Stomach (tissue), 8 donors: ENCODE measurements at regions not wholly inside any gene's neighbourhood (a gene's known extent, or its start where the extent isn't known, plus 50 kb on each side); places are given as distances from the start of the nearest gene placed in this dataset.

Source experiments
- DNase-seq, 2 donors: peaks; one replicate each; pipeline versions ENCODE4 v3.0.0 to v3.0.0-alpha.2; 2013 to 2019
- H3K27ac ChIP-seq, 5 donors: fragments of 200-600 bp in 4 of 5; sonication (generic) in 4 of 5; one replicate each; pipeline ENCODE4 v1.5.1; 2013 to 2019; ENCODE audit warnings: mild to moderate bottlenecking in 1 of 5, moderate library complexity in 1 of 5
- H3K27me3 ChIP-seq, 3 donors: fragments of 200-600 bp; sonication (generic); one replicate each; pipeline ENCODE4 v1.5.1; 2017 to 2019; ENCODE audit warnings: mixed run types in 1 of 3
- H3K36me3 ChIP-seq, 4 donors: fragments of 200-600 bp; sonication (generic); 1 replicate in 3 of 4; 2 replicates in 1 of 4; pipeline ENCODE4 v1.5.1; 2016 to 2019
- H3K4me1 ChIP-seq, 4 donors: fragments of 200-600 bp; sonication (generic); one replicate each; pipeline ENCODE4 v1.5.1; 2016 to 2019
- H3K4me3 ChIP-seq, 4 donors: fragments of 200-600 bp; sonication (generic) in 3 of 4; one replicate each; pipeline ENCODE4 v1.5.1; 2016 to 2019; ENCODE audit warnings: mild to moderate bottlenecking in 1 of 4
- H3K9me3 ChIP-seq, 4 donors: fragments of 200-600 bp; sonication (generic); one replicate each; pipeline ENCODE4 v1.5.1; 2016 to 2019
- EP300 ChIP-seq: sonication (generic); formaldehyde crosslinking; IDR thresholded peaks from one replicate; pipeline ENCODE4 v1.6.1; 2017; ENCODE audit warnings: antibody characterized with exemption
- POLR2A ChIP-seq, 4 donors: fragments of 450-650 bp; IDR thresholded peaks; one replicate each; pipeline ENCODE4 v1.6.1; 2016; ENCODE audit warnings: antibody characterized with exemption in 4 of 4, control low read depth in 2 of 4, mild to moderate bottlenecking in 1 of 4, moderate library complexity in 1 of 4
- POLR2AphosphoS5 ChIP-seq, 3 donors: sonication (generic); formaldehyde crosslinking; IDR thresholded peaks; one replicate each; pipeline ENCODE4 v1.6.1; 2016; ENCODE audit warnings: antibody characterized with exemption in 3 of 3
- WGBS, 5 donors: extraction: QIAGEN DNeasy Blood & Tissue Kit in 3 of 5; methylation state at CpG; one replicate each; pipeline versions ENCODE4 v1.1.5 to v1.1.7; 2013 to 2018; 5-methylcytosine and 5-hydroxymethylcytosine counted together
- intact Hi-C: fragments of 100-400 bp; cut with DNase I; formaldehyde crosslinking; loops from one replicate; pipeline ENCODE4 v1.15.1; 2023; ENCODE audit warnings: low total_unique reads
- TF ChIP-seq, protein P1 (sequence below), 7 experiments: fragments of 450-650 bp in 4 of 7; fragments of 200-600 bp in 3 of 7; sonication (generic) in 3 of 7; IDR thresholded peaks; one replicate each; pipeline ENCODE4 v1.5.1; 2016 to 2019; ENCODE audit warnings: antibody characterized with exemption in 7 of 7, control low read depth in 2 of 7, mild to moderate bottlenecking in 1 of 7
- donor health status: healthy with polysubstance abuse.
- donor health status: Bipolar disorder and iron deficiency.
- donor health status: healthy.

DNA sequence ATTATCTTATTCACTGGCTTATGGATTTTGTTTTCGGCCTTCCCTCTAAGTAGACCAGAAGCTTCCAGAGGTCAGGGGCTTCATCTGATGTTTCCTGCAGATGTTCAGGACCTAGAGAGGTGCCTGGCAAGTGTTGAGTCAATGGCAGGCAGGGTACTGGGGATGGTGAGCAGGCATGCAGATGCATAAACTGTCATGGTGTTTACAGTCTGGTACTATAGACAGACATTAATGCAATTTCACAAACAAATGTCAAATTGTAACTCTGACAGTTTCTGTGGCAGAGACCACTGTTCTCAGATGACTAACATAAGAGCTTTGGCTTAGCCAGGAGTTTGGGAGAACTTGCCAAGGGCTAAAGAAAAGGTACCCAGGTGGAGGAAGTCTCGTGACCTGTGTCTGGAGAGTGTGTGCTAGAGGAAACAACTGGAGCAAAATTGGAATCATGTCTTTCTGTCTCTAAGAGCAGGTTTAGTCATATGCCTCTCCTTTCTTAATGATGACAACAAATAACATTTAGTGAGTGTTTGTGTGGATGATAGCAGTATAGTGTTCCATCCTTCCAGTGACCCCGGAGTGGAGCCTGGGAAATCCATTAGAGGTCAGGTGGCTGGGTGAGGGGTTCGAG, 53.7 kb upstream of the TRAK1 start:
- H3K4me1 ChIP-seq, result peaks cover 33 to 70% (median 51%) of the 10 kb centered on the region in 4 donors
- H3K4me3 ChIP-seq, result no peak overlapping the region
- no peak for TF ChIP-seq POLR2AphosphoS5 (IDR thresholded peaks at IDR 0.05)
- TF ChIP-seq EP300, result no peak
- TF ChIP-seq, protein P1, sequence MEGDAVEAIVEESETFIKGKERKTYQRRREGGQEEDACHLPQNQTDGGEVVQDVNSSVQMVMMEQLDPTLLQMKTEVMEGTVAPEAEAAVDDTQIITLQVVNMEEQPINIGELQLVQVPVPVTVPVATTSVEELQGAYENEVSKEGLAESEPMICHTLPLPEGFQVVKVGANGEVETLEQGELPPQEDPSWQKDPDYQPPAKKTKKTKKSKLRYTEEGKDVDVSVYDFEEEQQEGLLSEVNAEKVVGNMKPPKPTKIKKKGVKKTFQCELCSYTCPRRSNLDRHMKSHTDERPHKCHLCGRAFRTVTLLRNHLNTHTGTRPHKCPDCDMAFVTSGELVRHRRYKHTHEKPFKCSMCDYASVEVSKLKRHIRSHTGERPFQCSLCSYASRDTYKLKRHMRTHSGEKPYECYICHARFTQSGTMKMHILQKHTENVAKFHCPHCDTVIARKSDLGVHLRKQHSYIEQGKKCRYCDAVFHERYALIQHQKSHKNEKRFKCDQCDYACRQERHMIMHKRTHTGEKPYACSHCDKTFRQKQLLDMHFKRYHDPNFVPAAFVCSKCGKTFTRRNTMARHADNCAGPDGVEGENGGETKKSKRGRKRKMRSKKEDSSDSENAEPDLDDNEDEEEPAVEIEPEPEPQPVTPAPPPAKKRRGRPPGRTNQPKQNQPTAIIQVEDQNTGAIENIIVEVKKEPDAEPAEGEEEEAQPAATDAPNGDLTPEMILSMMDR (IDR thresholded peaks at IDR 0.05), result no peak
- TF ChIP-seq POLR2A (IDR thresholded peaks at IDR 0.05), result no peak
- 75 to 89% (median 86%) methylated on average over 4 of the region's 4 CpGs for WGBS, 5 donors
- H3K9me3 ChIP-seq, result no peaks in the 10 kb centered on the region
- DNase-seq, result no peak
- peaks cover 0 to 18% (median 11%) of the 10 kb centered on the region in 4 donors for H3K36me3 ChIP-seq
- H3K27ac ChIP-seq, result peak overlapping the region in 4 of 5 donors; percentile 48 to 80 (median 78)
- intact Hi-C loops, result no loop called here
- H3K27me3 ChIP-seq, result no peaks in the 10 kb centered on the region

DNA sequence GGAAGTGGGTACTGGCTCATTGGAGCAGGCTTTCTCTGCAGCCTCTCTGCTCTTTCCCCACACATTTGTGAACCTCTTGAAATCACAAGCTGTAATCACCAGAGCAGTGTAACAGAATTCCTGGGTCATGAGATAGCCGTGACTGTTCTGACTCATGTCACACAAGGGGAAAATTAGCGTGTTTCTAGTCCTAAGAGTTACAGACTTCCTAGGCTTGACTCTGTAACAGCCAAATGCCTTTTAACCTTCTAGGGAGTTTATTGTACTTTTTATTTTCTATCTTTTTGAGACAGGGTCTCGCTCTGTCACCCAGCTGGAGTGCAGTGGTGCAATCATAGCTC, 54.7 kb upstream of the TRAK1 start:
- H3K9me3 ChIP-seq, result no peaks in the 10 kb centered on the region
- peak overlapping the region; percentile 31 to 80 (median 77) for H3K27ac ChIP-seq
- no peak overlapping the region for H3K4me3 ChIP-seq
- 34 to 45% (median 43%) methylated on average over 3 of the region's 3 CpGs for WGBS, 5 donors
- peak in 1 of 2 donors; percentile 85 for DNase-seq
- no peaks in the 10 kb centered on the region for H3K27me3 ChIP-seq
- TF ChIP-seq EP300 (no peak), POLR2AphosphoS5 (IDR thresholded peaks at IDR 0.05) (peak; percentile 72 to 93 (median 91))
- TF ChIP-seq, protein P1 (IDR thresholded peaks at IDR 0.05), result no peak
- intact Hi-C loops, result no loop called here
- peaks cover 37 to 76% (median 52%) of the 10 kb centered on the region in 4 donors for H3K4me1 ChIP-seq
- peaks cover 0 to 18% (median 11%) of the 10 kb centered on the region in 4 donors for H3K36me3 ChIP-seq

DNA sequence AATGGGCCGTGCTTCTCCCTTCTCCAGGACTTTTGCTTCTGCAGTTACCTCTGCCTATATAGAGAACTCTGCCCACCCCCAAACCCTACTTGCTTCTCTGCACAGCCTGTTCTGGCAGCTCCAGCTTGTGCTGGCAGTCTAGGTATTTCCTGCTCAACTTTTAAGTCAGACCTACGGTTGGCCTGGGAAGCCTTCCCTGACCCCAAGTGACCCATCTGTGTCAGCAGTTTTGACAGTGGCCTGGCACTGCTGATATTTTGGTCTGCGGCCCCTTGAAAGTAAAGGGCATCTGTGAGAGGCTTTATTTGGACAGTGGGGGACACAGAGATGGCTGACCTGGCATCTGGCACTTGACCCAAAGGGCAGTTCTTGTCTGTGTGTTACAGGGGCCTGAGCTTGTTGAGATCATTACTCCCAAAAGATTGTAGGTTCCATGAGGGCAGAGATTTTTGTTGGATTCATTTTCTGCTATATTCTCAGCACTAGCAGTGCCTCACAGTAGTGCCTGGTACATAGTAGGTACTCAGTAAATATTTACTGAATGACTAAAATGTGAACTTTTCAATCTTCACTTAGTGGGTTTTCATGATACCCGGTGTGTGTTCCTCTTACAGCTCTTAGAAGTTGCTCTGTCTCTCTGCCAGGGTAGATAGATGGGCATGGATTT, 55.2 kb upstream of the TRAK1 start:
- peaks cover 0 to 18% (median 11%) of the 10 kb centered on the region in 4 donors for H3K36me3 ChIP-seq
- TF ChIP-seq POLR2A (IDR thresholded peaks at IDR 0.05) (no peak), EP300 (no peak), POLR2AphosphoS5 (IDR thresholded peaks at IDR 0.05) (no peak)
- TF ChIP-seq, protein P1 (IDR thresholded peaks at IDR 0.05), result no peak
- intact Hi-C loops, result no loop called here
- H3K27ac ChIP-seq, result peak overlapping the region in 4 of 5 donors; percentile 48 to 80 (median 78)
- 39 to 55% (median 48%) methylated on average over 3 to 4 of the region's 4 CpGs for WGBS, 5 donors
- no peaks in the 10 kb centered on the region for H3K9me3 ChIP-seq
- H3K27me3 ChIP-seq, result no peaks in the 10 kb centered on the region
- peaks cover 37 to 80% (median 55%) of the 10 kb centered on the region in 4 donors for H3K4me1 ChIP-seq
- no peak for DNase-seq
- H3K4me3 ChIP-seq, result no peak overlapping the region

DNA sequence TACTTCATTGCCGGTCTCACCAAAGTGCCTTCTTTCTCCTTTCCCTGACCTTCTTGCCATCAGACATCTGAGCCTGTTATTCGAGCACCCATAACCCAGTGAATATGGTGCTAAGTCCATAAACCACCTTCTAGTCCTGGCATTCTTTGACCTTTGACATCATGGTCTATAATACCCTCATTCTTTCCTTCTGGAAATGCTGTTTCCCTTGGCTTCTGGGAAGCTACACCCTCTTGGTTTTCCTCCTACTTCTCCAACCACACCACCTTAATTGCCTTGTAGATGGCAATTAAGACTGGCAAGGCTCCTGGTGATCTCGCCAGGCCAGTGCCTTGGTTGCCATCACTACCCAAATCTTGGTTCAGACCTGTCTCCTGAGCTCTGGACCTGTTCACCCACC, 56.1 kb upstream of the TRAK1 start:
- peaks cover 37 to 77% (median 55%) of the 10 kb centered on the region in 4 donors for H3K4me1 ChIP-seq
- TF ChIP-seq, protein P1 (IDR thresholded peaks at IDR 0.05), result no peak
- TF ChIP-seq POLR2A (IDR thresholded peaks at IDR 0.05) (no peak), POLR2AphosphoS5 (IDR thresholded peaks at IDR 0.05) (no peak), EP300 (no peak)
- H3K9me3 ChIP-seq, result no peaks in the 10 kb centered on the region
- peak overlapping the region in 4 of 5 donors; percentile 48 to 80 (median 78) for H3K27ac ChIP-seq
- no peaks in the 10 kb centered on the region for H3K27me3 ChIP-seq
- H3K36me3 ChIP-seq, result peaks cover 0 to 18% (median 11%) of the 10 kb centered on the region in 4 donors
- whole genome bisulfite sequencing, 5 donors, result 88 to 97% (median 92%) methylated on average over 3 of the region's 3 CpGs
- intact Hi-C loops, result no loop called here
- no peak for DNase-seq
- no peak overlapping the region for H3K4me3 ChIP-seq
